ENCODE measurements at regions not wholly inside any gene's neighbourhood (a gene's known extent, or its start where the extent isn't known, plus 50 kb on each side); places are given as distances from the start of the nearest gene placed in this dataset.

- Histone ChIP-seq H3K27me3 (ENCODE audit: control insufficient read depth, low read length) (no peaks in the 10 kb centered on the region), H3K27ac (ENCODE audit: low read depth, low read length) (no peak overlapping the region), H3K4me2 (ENCODE audit: low read length) (no peak overlapping the region), H3K4me1 (ENCODE audit: control insufficient read depth, low read length) (no peaks in the 10 kb centered on the region), H3K36me3 (ENCODE audit: control insufficient read depth, low read length) (no peaks in the 10 kb centered on the region), H4K20me1 (ENCODE audit: control insufficient read depth, insufficient read depth, low read depth, low read length) (no peaks in the 10 kb centered on the region), H3K4me3 (ENCODE audit: low read length) (no peak overlapping the region), H3F3A (ENCODE audit: control insufficient read depth, insufficient read depth) (no peaks in the 10 kb centered on the region), H3K79me2 (ENCODE audit: control insufficient read depth, low read length) (no peaks in the 10 kb centered on the region), H3K9me2 (replicated peaks; ENCODE audit: control insufficient read depth, low read length) (no peaks in the 10 kb centered on the region), H3K9me3 (ENCODE audit: control insufficient read depth, insufficient read depth, low read length) (no peaks in the 10 kb centered on the region)
- TF ChIP-seq, protein P1, sequence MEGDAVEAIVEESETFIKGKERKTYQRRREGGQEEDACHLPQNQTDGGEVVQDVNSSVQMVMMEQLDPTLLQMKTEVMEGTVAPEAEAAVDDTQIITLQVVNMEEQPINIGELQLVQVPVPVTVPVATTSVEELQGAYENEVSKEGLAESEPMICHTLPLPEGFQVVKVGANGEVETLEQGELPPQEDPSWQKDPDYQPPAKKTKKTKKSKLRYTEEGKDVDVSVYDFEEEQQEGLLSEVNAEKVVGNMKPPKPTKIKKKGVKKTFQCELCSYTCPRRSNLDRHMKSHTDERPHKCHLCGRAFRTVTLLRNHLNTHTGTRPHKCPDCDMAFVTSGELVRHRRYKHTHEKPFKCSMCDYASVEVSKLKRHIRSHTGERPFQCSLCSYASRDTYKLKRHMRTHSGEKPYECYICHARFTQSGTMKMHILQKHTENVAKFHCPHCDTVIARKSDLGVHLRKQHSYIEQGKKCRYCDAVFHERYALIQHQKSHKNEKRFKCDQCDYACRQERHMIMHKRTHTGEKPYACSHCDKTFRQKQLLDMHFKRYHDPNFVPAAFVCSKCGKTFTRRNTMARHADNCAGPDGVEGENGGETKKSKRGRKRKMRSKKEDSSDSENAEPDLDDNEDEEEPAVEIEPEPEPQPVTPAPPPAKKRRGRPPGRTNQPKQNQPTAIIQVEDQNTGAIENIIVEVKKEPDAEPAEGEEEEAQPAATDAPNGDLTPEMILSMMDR (IDR thresholded peaks at IDR 0.05; ENCODE audit: low read depth, low read length, poor library complexity, severe bottlenecking), result no peak
- no peak for TF ChIP-seq EZH2phosphoT487 (IDR thresholded peaks at IDR 0.05; ENCODE audit: borderline replicate concordance, low read length)
These were observed 117.5 kb downstream of the MED10 start for GRCh38 chr5:6260846-6261245.

GRCh38 chr5:6256901-6257300 lies 121.4 kb downstream of the MED10 start:
- Histone ChIP-seq H3K27me3 (ENCODE audit: control insufficient read depth, low read length) (no peaks in the 10 kb centered on the region), H3K36me3 (ENCODE audit: control insufficient read depth, low read length) (no peaks in the 10 kb centered on the region)
- TF ChIP-seq EZH2phosphoT487 (IDR thresholded peaks at IDR 0.05; ENCODE audit: borderline replicate concordance, low read length), result no peak

GRCh38 chr5:6255956-6256355 lies 122.4 kb downstream of the MED10 start:
- no peaks in the 10 kb centered on the region for H3K27me3 ChIP-seq (ENCODE audit: control insufficient read depth, low read length)
- no peaks in the 10 kb centered on the region for H3K79me2 ChIP-seq (ENCODE audit: control insufficient read depth, low read length)
- H3K36me3 ChIP-seq (ENCODE audit: control insufficient read depth, low read length), result no peaks in the 10 kb centered on the region
- H3K27ac ChIP-seq (ENCODE audit: low read depth, low read length), result no peak overlapping the region
- H3K4me3 ChIP-seq (ENCODE audit: low read length), result no peak overlapping the region
- no peaks in the 10 kb centered on the region for H3K9me2 ChIP-seq (replicated peaks; ENCODE audit: control insufficient read depth, low read length)
- H4K20me1 ChIP-seq (ENCODE audit: control insufficient read depth, insufficient read depth, low read depth, low read length), result no peaks in the 10 kb centered on the region
- H3K4me2 ChIP-seq (ENCODE audit: low read length), result no peak overlapping the region
- H3K9me3 ChIP-seq (ENCODE audit: control insufficient read depth, insufficient read depth, low read length), result no peaks in the 10 kb centered on the region
- TF ChIP-seq, protein P1 (IDR thresholded peaks at IDR 0.05; ENCODE audit: low read depth, low read length, poor library complexity, severe bottlenecking), result no peak
- TF ChIP-seq EZH2phosphoT487 (IDR thresholded peaks at IDR 0.05; ENCODE audit: borderline replicate concordance, low read length), result no peak
- no peaks in the 10 kb centered on the region for H3K4me1 ChIP-seq (ENCODE audit: control insufficient read depth, low read length)
- H3F3A ChIP-seq (ENCODE audit: control insufficient read depth, insufficient read depth), result no peaks in the 10 kb centered on the region

More at GRCh38 chr5:6256901-6257300, 121.4 kb downstream of the MED10 start:
- no peaks in the 10 kb centered on the region for H4K20me1 ChIP-seq (ENCODE audit: control insufficient read depth, insufficient read depth, low read depth, low read length)
- H3K9me3 ChIP-seq (ENCODE audit: control insufficient read depth, insufficient read depth, low read length), result no peaks in the 10 kb centered on the region
- no peak overlapping the region for H3K4me3 ChIP-seq (ENCODE audit: low read length)
- H3K4me1 ChIP-seq (ENCODE audit: control insufficient read depth, low read length), result no peaks in the 10 kb centered on the region
- no peaks in the 10 kb centered on the region for H3F3A ChIP-seq (ENCODE audit: control insufficient read depth, insufficient read depth)
- no peak overlapping the region for H3K27ac ChIP-seq (ENCODE audit: low read depth, low read length)
- no peak overlapping the region for H3K4me2 ChIP-seq (ENCODE audit: low read length)
- H3K9me2 ChIP-seq (replicated peaks; ENCODE audit: control insufficient read depth, low read length), result no peaks in the 10 kb centered on the region
- H3K79me2 ChIP-seq (ENCODE audit: control insufficient read depth, low read length), result no peaks in the 10 kb centered on the region

DNA sequence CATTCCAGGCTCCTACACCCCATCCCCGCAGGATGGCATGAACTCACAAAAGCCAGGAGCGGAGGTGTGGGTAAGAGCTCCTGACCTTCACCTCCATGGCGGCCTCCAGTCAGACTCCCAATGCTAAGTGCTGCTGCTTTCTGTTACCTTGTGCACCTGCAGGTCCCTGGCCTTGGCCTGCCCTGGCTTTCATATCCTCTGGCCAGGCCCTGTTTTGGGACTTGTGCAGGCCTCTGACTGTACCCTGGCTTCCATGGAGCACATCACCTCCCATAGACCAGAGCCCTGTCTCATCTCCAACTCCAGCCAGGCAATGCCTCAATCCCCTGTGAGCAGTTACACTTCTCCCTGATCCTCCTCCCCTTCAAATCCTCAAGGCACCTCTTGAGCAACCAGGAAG lies 124.5 kb downstream of the MED10 start:
- H3K79me2 ChIP-seq (ENCODE audit: control insufficient read depth, low read length), result no peaks in the 10 kb centered on the region
- H3K9me2 ChIP-seq (replicated peaks; ENCODE audit: control insufficient read depth, low read length), result no peaks in the 10 kb centered on the region
- no peak overlapping the region for H3K4me3 ChIP-seq (ENCODE audit: low read length)
- TF ChIP-seq, protein P1 (IDR thresholded peaks at IDR 0.05; ENCODE audit: low read depth, low read length, poor library complexity, severe bottlenecking), result no peak
- no peak for TF ChIP-seq EZH2phosphoT487 (IDR thresholded peaks at IDR 0.05; ENCODE audit: borderline replicate concordance, low read length)
- H3K27ac ChIP-seq (ENCODE audit: low read depth, low read length), result no peak overlapping the region
- H3K4me2 ChIP-seq (ENCODE audit: low read length), result no peak overlapping the region
- H3K4me1 ChIP-seq (ENCODE audit: control insufficient read depth, low read length), result no peaks in the 10 kb centered on the region
- H3K36me3 ChIP-seq (ENCODE audit: control insufficient read depth, low read length), result no peaks in the 10 kb centered on the region
- H3K27me3 ChIP-seq (ENCODE audit: control insufficient read depth, low read length), result no peaks in the 10 kb centered on the region
- no peaks in the 10 kb centered on the region for H3F3A ChIP-seq (ENCODE audit: control insufficient read depth, insufficient read depth)
- H3K9me3 ChIP-seq (ENCODE audit: control insufficient read depth, insufficient read depth, low read length), result no peaks in the 10 kb centered on the region
- no peaks in the 10 kb centered on the region for H4K20me1 ChIP-seq (ENCODE audit: control insufficient read depth, insufficient read depth, low read depth, low read length)

Measured in DOHH2 (cell line).